ENCODE measurements at regions not wholly inside any gene's neighbourhood (a gene's known extent, or its start where the extent isn't known, plus 50 kb on each side); places are given as distances from the start of the nearest gene placed in this dataset.
"Not testable (repeated sequence)": the region's sequence is repeated elsewhere in the genome, so short reads cannot be mapped to it uniquely, and the experiment has no call there.

GRCh38 chr7:35853194-35853593, 52.3 kb downstream of the SEPTIN7 start:
- DNase-seq (ENCODE audit: low spot score): not testable (repeated sequence)

- no peak for DNase-seq (ENCODE audit: low spot score)
These were observed 53.5 kb downstream of the SEPTIN7 start for GRCh38 chr7:35854311-35854710.

GRCh38 chr7:35856175-35856574, 55.3 kb downstream of the SEPTIN7 start:
- no peak for DNase-seq (ENCODE audit: low spot score)

GRCh38 chr7:35860664-35861063, 59.8 kb downstream of the SEPTIN7 start:
- DNase-seq (ENCODE audit: low spot score): no peak

GRCh38 chr7:35865287-35865686, 64.4 kb downstream of the SEPTIN7 start:
- DNase-seq (ENCODE audit: low spot score): no peak

GRCh38 chr7:35866186-35866585, 65.3 kb downstream of the SEPTIN7 start:
- DNase-seq (ENCODE audit: low spot score): no peak

GRCh38 chr7:35869117-35869516, 68.3 kb downstream of the SEPTIN7 start:
- not testable (repeated sequence) for DNase-seq (ENCODE audit: low spot score)

- DNase-seq (ENCODE audit: low spot score): no peak
These were observed 69.0 kb downstream of the SEPTIN7 start for GRCh38 chr7:35869810-35870209.

GRCh38 chr7:35871856-35872255, 71.0 kb downstream of the SEPTIN7 start:
- no peak for DNase-seq (ENCODE audit: low spot score)

- no peak for DNase-seq (ENCODE audit: low spot score)
These were observed 74.0 kb downstream of the SEPTIN7 start for GRCh38 chr7:35874886-35875285.

- DNase-seq (ENCODE audit: low spot score): peak; percentile 9
These were observed 74.4 kb downstream of the SEPTIN7 start for GRCh38 chr7:35875292-35875691.

GRCh38 chr7:35878351-35878750, 77.5 kb downstream of the SEPTIN7 start:
- no peak for DNase-seq (ENCODE audit: low spot score)

GRCh38 chr7:35887430-35887829, 86.6 kb downstream of the SEPTIN7 start:
- not testable (repeated sequence) for DNase-seq (ENCODE audit: low spot score)

GRCh38 chr7:35889001-35889400, 88.1 kb downstream of the SEPTIN7 start:
- DNase-seq (ENCODE audit: low spot score): no peak

GRCh38 chr7:35889870-35890269, 89.0 kb downstream of the SEPTIN7 start:
- no peak for DNase-seq (ENCODE audit: low spot score)

- DNase-seq (ENCODE audit: low spot score): no peak
These were observed 90.4 kb downstream of the SEPTIN7 start for GRCh38 chr7:35891004-35891830.

GRCh38 chr7:35893649-35894048, 92.8 kb downstream of the SEPTIN7 start:
- DNase-seq (ENCODE audit: low spot score): no peak

GRCh38 chr7:35894721-35895120, 93.9 kb downstream of the SEPTIN7 start:
- DNase-seq (ENCODE audit: low spot score): no peak

- no peak for DNase-seq (ENCODE audit: low spot score)
These were observed 99.8 kb downstream of the SEPTIN7 start for GRCh38 chr7:35900651-35901050.

- no peak for DNase-seq (ENCODE audit: low spot score)
These were observed 104.7 kb downstream of the SEPTIN7 start for GRCh38 chr7:35905555-35905954.

- DNase-seq (ENCODE audit: low spot score): peak; percentile 60
These were observed 105.5 kb downstream of the SEPTIN7 start for GRCh38 chr7:35906191-35906908.

- no peak for DNase-seq (ENCODE audit: low spot score)
These were observed 107.7 kb downstream of the SEPTIN7 start for GRCh38 chr7:35908331-35909216.
